ENCODE measurements at regions not wholly inside any gene's neighbourhood (a gene's known extent, or its start where the extent isn't known, plus 50 kb on each side); places are given as distances from the start of the nearest gene placed in this dataset.

- Mint-ChIP-seq H3K27me3 (peaks cover 21% of the 10 kb centered on the region), H3K4me1 (no peaks in the 10 kb centered on the region), H3K4me3 (no peak overlapping the region), H3K36me3 (ENCODE audit: low read depth) (no peaks in the 10 kb centered on the region), H3K27ac (no peak overlapping the region), H3K9me3 (peaks cover 4% of the 10 kb centered on the region)
- DNase-seq (no peak), ATAC-seq (no peak)
Observed at GRCh38 chr5:159713254-159713653, 203.0 kb upstream of the ADRA1B start.

GRCh38 chr5:159713773-159714172, 202.5 kb upstream of the ADRA1B start:
- Mint-ChIP-seq H3K9me3 (peaks cover 4% of the 10 kb centered on the region), H3K27me3 (peaks cover 21% of the 10 kb centered on the region), H3K4me1 (no peaks in the 10 kb centered on the region), H3K27ac (no peak overlapping the region), H3K36me3 (ENCODE audit: low read depth) (no peaks in the 10 kb centered on the region), H3K4me3 (no peak overlapping the region)
- ATAC-seq (no peak), DNase-seq (no peak)

- Mint-ChIP-seq H3K27ac (no peak overlapping the region), H3K9me3 (no peaks in the 10 kb centered on the region), H3K4me1 (no peaks in the 10 kb centered on the region), H3K27me3 (peaks cover 34% of the 10 kb centered on the region), H3K4me3 (no peak overlapping the region), H3K36me3 (ENCODE audit: low read depth) (no peaks in the 10 kb centered on the region)
- ATAC-seq, result no peak
- DNase-seq, result no peak
Observed at GRCh38 chr5:159725475-159725874, 190.8 kb upstream of the ADRA1B start.

GRCh38 chr5:159727167-159727566, 189.1 kb upstream of the ADRA1B start:
- peaks cover 2% of the 10 kb centered on the region for H3K4me1 Mint-ChIP-seq
- H3K9me3 Mint-ChIP-seq, result no peaks in the 10 kb centered on the region
- ATAC-seq (no peak), DNase-seq (no peak)
- H3K36me3 Mint-ChIP-seq (ENCODE audit: low read depth), result no peaks in the 10 kb centered on the region
- H3K27ac Mint-ChIP-seq, result no peak overlapping the region
- no peak overlapping the region for H3K4me3 Mint-ChIP-seq
- peaks cover 32% of the 10 kb centered on the region for H3K27me3 Mint-ChIP-seq

GRCh38 chr5:159730285-159730684, 186.0 kb upstream of the ADRA1B start:
- no peak for DNase-seq
- no peaks in the 10 kb centered on the region for H3K9me3 Mint-ChIP-seq
- no peaks in the 10 kb centered on the region for H3K36me3 Mint-ChIP-seq (ENCODE audit: low read depth)
- peaks cover 35% of the 10 kb centered on the region for H3K27me3 Mint-ChIP-seq
- H3K27ac Mint-ChIP-seq, result no peak overlapping the region
- peaks cover 14% of the 10 kb centered on the region for H3K4me1 Mint-ChIP-seq
- ATAC-seq, result no peak
- H3K4me3 Mint-ChIP-seq, result no peak overlapping the region

GRCh38 chr5:159732220-159732619, 184.1 kb upstream of the ADRA1B start:
- no peak overlapping the region for H3K4me3 Mint-ChIP-seq
- DNase-seq, result peak; percentile 3
- H3K27ac Mint-ChIP-seq, result no peak overlapping the region
- peaks cover 41% of the 10 kb centered on the region for H3K27me3 Mint-ChIP-seq
- no peak for ATAC-seq
- H3K36me3 Mint-ChIP-seq (ENCODE audit: low read depth), result no peaks in the 10 kb centered on the region
- peaks cover 14% of the 10 kb centered on the region for H3K4me1 Mint-ChIP-seq
- H3K9me3 Mint-ChIP-seq, result no peaks in the 10 kb centered on the region

GRCh38 chr5:159734366-159734765, 181.9 kb upstream of the ADRA1B start:
- Mint-ChIP-seq H3K27ac (no peak overlapping the region), H3K4me3 (no peak overlapping the region), H3K36me3 (ENCODE audit: low read depth) (no peaks in the 10 kb centered on the region), H3K27me3 (peaks cover 29% of the 10 kb centered on the region), H3K9me3 (no peaks in the 10 kb centered on the region), H3K4me1 (peaks cover 14% of the 10 kb centered on the region)
- DNase-seq (no peak), ATAC-seq (no peak)

- no peaks in the 10 kb centered on the region for H3K9me3 Mint-ChIP-seq
- DNase-seq (no peak), ATAC-seq (no peak)
- peaks cover 14% of the 10 kb centered on the region for H3K4me1 Mint-ChIP-seq
- H3K27me3 Mint-ChIP-seq, result peaks cover 23% of the 10 kb centered on the region
- no peak overlapping the region for H3K4me3 Mint-ChIP-seq
- H3K27ac Mint-ChIP-seq, result no peak overlapping the region
- no peaks in the 10 kb centered on the region for H3K36me3 Mint-ChIP-seq (ENCODE audit: low read depth)
Observed at GRCh38 chr5:159735036-159735435, 181.2 kb upstream of the ADRA1B start.

GRCh38 chr5:159735749-159736660, 180.3 kb upstream of the ADRA1B start:
- Mint-ChIP-seq H3K4me3 (no peak overlapping the region), H3K4me1 (peaks cover 14% of the 10 kb centered on the region), H3K36me3 (ENCODE audit: low read depth) (peaks cover 1% of the 10 kb centered on the region), H3K27me3 (peaks cover 26% of the 10 kb centered on the region), H3K9me3 (peaks cover 9% of the 10 kb centered on the region), H3K27ac (no peak overlapping the region)
- DNase-seq, result no peak
- no peak for ATAC-seq

GRCh38 chr5:159736844-159737243, 179.4 kb upstream of the ADRA1B start:
- peaks cover 10% of the 10 kb centered on the region for H3K9me3 Mint-ChIP-seq
- H3K4me1 Mint-ChIP-seq, result peaks cover 14% of the 10 kb centered on the region
- ATAC-seq (no peak), DNase-seq (no peak)
- peaks cover 1% of the 10 kb centered on the region for H3K36me3 Mint-ChIP-seq (ENCODE audit: low read depth)
- no peak overlapping the region for H3K27ac Mint-ChIP-seq
- no peak overlapping the region for H3K4me3 Mint-ChIP-seq
- H3K27me3 Mint-ChIP-seq, result peaks cover 27% of the 10 kb centered on the region

- no peak for DNase-seq
- peaks cover 10% of the 10 kb centered on the region for H3K9me3 Mint-ChIP-seq
- peaks cover 1% of the 10 kb centered on the region for H3K36me3 Mint-ChIP-seq (ENCODE audit: low read depth)
- no peak overlapping the region for H3K27ac Mint-ChIP-seq
- ATAC-seq, result no peak
- H3K4me3 Mint-ChIP-seq, result no peak overlapping the region
- H3K4me1 Mint-ChIP-seq, result peaks cover 11% of the 10 kb centered on the region
- peaks cover 27% of the 10 kb centered on the region for H3K27me3 Mint-ChIP-seq
Observed at GRCh38 chr5:159737263-159737662, 179.0 kb upstream of the ADRA1B start.

GRCh38 chr5:159741829-159742322, 174.4 kb upstream of the ADRA1B start:
- DNase-seq, result no peak

GRCh38 chr5:159743234-159743633, 173.0 kb upstream of the ADRA1B start:
- peaks cover 14% of the 10 kb centered on the region for H3K9me3 Mint-ChIP-seq
- no peak overlapping the region for H3K27ac Mint-ChIP-seq
- DNase-seq, result no peak
- peaks cover 15% of the 10 kb centered on the region for H3K27me3 Mint-ChIP-seq
- H3K36me3 Mint-ChIP-seq (ENCODE audit: low read depth), result peaks cover 1% of the 10 kb centered on the region
- ATAC-seq, result no peak
- H3K4me1 Mint-ChIP-seq, result no peaks in the 10 kb centered on the region
- no peak overlapping the region for H3K4me3 Mint-ChIP-seq

More at GRCh38 chr5:159741829-159742322, 174.4 kb upstream of the ADRA1B start:
- no peak overlapping the region for H3K27ac Mint-ChIP-seq
- no peaks in the 10 kb centered on the region for H3K4me1 Mint-ChIP-seq
- H3K36me3 Mint-ChIP-seq (ENCODE audit: low read depth), result peaks cover 1% of the 10 kb centered on the region
- H3K27me3 Mint-ChIP-seq, result peaks cover 18% of the 10 kb centered on the region
- no peak for ATAC-seq
- peaks cover 14% of the 10 kb centered on the region for H3K9me3 Mint-ChIP-seq
- no peak overlapping the region for H3K4me3 Mint-ChIP-seq

- peaks cover 4% of the 10 kb centered on the region for H3K4me1 Mint-ChIP-seq
- peaks cover 1% of the 10 kb centered on the region for H3K27me3 Mint-ChIP-seq
- no peak overlapping the region for H3K4me3 Mint-ChIP-seq
- H3K27ac Mint-ChIP-seq, result no peak overlapping the region
- DNase-seq, result no peak
- no peaks in the 10 kb centered on the region for H3K36me3 Mint-ChIP-seq (ENCODE audit: low read depth)
- no peak for ATAC-seq
- H3K9me3 Mint-ChIP-seq, result peaks cover 13% of the 10 kb centered on the region
Observed at GRCh38 chr5:159746707-159747106, 169.6 kb upstream of the ADRA1B start.

- H3K4me3 Mint-ChIP-seq, result no peak overlapping the region
- ATAC-seq (no peak), DNase-seq (no peak)
- peaks cover 1% of the 10 kb centered on the region for H3K27me3 Mint-ChIP-seq
- peaks cover 4% of the 10 kb centered on the region for H3K36me3 Mint-ChIP-seq (ENCODE audit: low read depth)
- H3K27ac Mint-ChIP-seq, result no peak overlapping the region
- H3K9me3 Mint-ChIP-seq, result peaks cover 28% of the 10 kb centered on the region
- H3K4me1 Mint-ChIP-seq, result peaks cover 4% of the 10 kb centered on the region
Observed at GRCh38 chr5:159749146-159749545, 167.1 kb upstream of the ADRA1B start.

All from activated naive CD8-positive, alpha-beta T cell treated with anti-CD3 and anti-CD28 coated beads, Interleukin-2, amount 50 U/mL, for 24 hours (primary cell).